WERI-Rb-1 (cell line): ENCODE measurements at regions not wholly inside any gene's neighbourhood (a gene's known extent, or its start where the extent isn't known, plus 50 kb on each side); places are given as distances from the start of the nearest gene placed in this dataset.

Experiments used
- DNase-seq: peaks from one replicate; pipeline ENCODE4 v3.0.0-alpha.2; 2020
- H3K27ac ChIP-seq: fragments of 250-450 bp; sonication (Bioruptor Pico); 2 replicates; pipeline ENCODE4 v1.5.1; 2020; ENCODE audit warnings: mild to moderate bottlenecking, moderate library complexity
- H3K27me3 ChIP-seq: fragments of 250-450 bp; sonication (Bioruptor Pico); 2 replicates; pipeline ENCODE4 v1.5.1; 2021; ENCODE audit warnings: mild to moderate bottlenecking, low read depth, moderate library complexity; ENCODE audit not compliant: insufficient read depth, severe bottlenecking
- H3K36me3 ChIP-seq: fragments of 250-450 bp; sonication (Bioruptor Pico); 2 replicates; pipeline ENCODE4 v1.5.1; 2020; ENCODE audit warnings: mild to moderate bottlenecking, moderate library complexity
- H3K4me3 ChIP-seq: 2 replicates; pipeline ENCODE4 v1.5.1; 2011; ENCODE audit warnings: low read depth, mild to moderate bottlenecking, control low read depth, low read length
- H3K9me3 ChIP-seq: fragments of 250-450 bp; sonication (Bioruptor Pico); 2 replicates; pipeline ENCODE4 v1.5.1; 2021; ENCODE audit warnings: mild to moderate bottlenecking, moderate library complexity; ENCODE audit not compliant: severe bottlenecking
- TF ChIP-seq, protein P1 (sequence below): IDR thresholded peaks from 2 replicates; pipeline ENCODE4 v1.5.1; 2011; ENCODE audit warnings: low read depth, mild to moderate bottlenecking, control low read depth, inconsistent platforms, low read length

GRCh38 chr19:27993619-27994570 lies 1219.1 kb downstream of the UQCRFS1 start:
- no peaks in the 10 kb centered on the region for H3K27me3 ChIP-seq
- DNase-seq = no peak
- TF ChIP-seq, protein P1, sequence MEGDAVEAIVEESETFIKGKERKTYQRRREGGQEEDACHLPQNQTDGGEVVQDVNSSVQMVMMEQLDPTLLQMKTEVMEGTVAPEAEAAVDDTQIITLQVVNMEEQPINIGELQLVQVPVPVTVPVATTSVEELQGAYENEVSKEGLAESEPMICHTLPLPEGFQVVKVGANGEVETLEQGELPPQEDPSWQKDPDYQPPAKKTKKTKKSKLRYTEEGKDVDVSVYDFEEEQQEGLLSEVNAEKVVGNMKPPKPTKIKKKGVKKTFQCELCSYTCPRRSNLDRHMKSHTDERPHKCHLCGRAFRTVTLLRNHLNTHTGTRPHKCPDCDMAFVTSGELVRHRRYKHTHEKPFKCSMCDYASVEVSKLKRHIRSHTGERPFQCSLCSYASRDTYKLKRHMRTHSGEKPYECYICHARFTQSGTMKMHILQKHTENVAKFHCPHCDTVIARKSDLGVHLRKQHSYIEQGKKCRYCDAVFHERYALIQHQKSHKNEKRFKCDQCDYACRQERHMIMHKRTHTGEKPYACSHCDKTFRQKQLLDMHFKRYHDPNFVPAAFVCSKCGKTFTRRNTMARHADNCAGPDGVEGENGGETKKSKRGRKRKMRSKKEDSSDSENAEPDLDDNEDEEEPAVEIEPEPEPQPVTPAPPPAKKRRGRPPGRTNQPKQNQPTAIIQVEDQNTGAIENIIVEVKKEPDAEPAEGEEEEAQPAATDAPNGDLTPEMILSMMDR = no peak
- no peaks in the 10 kb centered on the region for H3K36me3 ChIP-seq
- peak overlapping the region; percentile 73 for H3K27ac ChIP-seq
- no peak overlapping the region for H3K4me3 ChIP-seq
- no peaks in the 10 kb centered on the region for H3K9me3 ChIP-seq

- no peaks in the 10 kb centered on the region for H3K27me3 ChIP-seq
- TF ChIP-seq, protein P1 = no peak
- peak overlapping the region; percentile 26; the same call in 1 of the 2 replicates for H3K27ac ChIP-seq
- no peak for DNase-seq
- H3K9me3 ChIP-seq = no peaks in the 10 kb centered on the region
- no peaks in the 10 kb centered on the region for H3K36me3 ChIP-seq
- H3K4me3 ChIP-seq = no peak overlapping the region
These were observed 1226.7 kb downstream of the UQCRFS1 start for GRCh38 chr19:27986299-27986698.

DNA sequence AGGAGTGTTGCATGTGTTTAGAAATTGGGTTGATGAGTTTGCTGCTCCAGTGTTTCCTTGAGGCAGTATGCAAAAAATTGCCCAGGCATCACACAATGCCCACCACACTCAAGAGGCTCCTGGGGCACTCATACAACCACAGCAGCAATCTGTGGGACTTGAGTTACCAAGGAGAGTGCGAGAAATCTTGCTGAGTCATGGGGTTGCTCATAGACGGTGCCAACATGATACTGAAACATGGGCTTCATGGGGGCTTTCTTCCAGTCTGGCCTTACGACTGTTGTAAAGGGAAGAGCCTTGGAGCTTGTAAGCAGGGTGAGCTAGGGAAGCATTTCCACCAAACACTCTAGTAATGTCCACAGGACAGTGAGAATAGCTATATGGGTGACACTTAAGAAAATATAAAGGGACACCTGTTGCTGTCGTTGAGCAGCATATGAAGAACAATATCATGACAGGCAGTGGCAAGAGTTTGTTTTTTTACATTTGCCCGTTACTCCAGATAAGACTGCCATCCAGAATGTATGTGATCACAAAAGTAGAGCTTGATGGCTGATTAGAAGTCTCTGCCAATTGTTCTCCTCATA lies 1237.4 kb downstream of the UQCRFS1 start:
- DNase-seq = no peak
- no peaks in the 10 kb centered on the region for H3K36me3 ChIP-seq
- no peak overlapping the region for H3K27ac ChIP-seq
- H3K4me3 ChIP-seq = no peak overlapping the region
- H3K9me3 ChIP-seq = no peaks in the 10 kb centered on the region
- TF ChIP-seq, protein P1 = no peak
- no peaks in the 10 kb centered on the region for H3K27me3 ChIP-seq

DNA sequence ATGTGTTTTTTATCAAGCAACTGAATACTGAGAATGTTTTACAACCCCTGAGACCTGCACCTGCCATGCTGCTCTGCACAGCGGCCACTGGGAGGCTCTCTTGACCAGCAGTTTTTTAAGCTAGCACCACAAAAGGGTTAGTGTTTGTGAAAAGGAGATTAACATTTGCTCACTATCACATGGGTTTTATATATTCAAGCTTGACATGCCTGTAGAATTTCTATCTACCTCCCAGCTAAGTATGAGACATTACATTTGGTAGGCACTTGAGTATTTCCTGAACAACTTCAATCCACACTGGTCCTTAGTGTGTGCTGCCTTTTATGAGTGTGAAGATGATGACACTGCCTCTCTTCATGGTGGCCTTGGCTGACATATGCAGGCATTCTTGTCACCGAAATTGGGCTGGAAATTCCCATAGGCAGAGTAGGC lies 1238.9 kb downstream of the UQCRFS1 start:
- TF ChIP-seq, protein P1 = peak; percentile 77
- H3K27ac ChIP-seq = peak overlapping the region; percentile 22
- DNase-seq = peak; percentile 76
- no peaks in the 10 kb centered on the region for H3K9me3 ChIP-seq
- no peaks in the 10 kb centered on the region for H3K27me3 ChIP-seq
- no peak overlapping the region for H3K4me3 ChIP-seq
- no peaks in the 10 kb centered on the region for H3K36me3 ChIP-seq

- Histone ChIP-seq H3K4me3 (no peak overlapping the region), H3K36me3 (no peaks in the 10 kb centered on the region)
- DNase-seq = no peak
These were observed 1240.5 kb downstream of the UQCRFS1 start for GRCh38 chr19:27972291-27973040.

More at GRCh38 chr19:27972291-27973040, 1240.5 kb downstream of the UQCRFS1 start:
- Histone ChIP-seq H3K9me3 (no peaks in the 10 kb centered on the region), H3K27ac (peak overlapping the region; percentile 6; the same call in 1 of the 2 replicates), H3K27me3 (no peaks in the 10 kb centered on the region)
- TF ChIP-seq, protein P1 = no peak
